K562 (cell line): ENCODE measurements at regions not wholly inside any gene's neighbourhood (a gene's known extent, or its start where the extent isn't known, plus 50 kb on each side); places are given as distances from the start of the nearest gene placed in this dataset.
A peak's percentile ranks its signal among the peaks of the same experiment; 100 is the strongest.

Experiments used
- ATAC-seq: fragments of 200-7000 bp; cut with Tn5 transposase; 3 replicates; pipeline ENCODE4 v1.9.1; 2020; ENCODE audit warnings: moderate library complexity
- BruUV-seq: library from RNA; stranded (reverse); fragments of 400-500 nt; replicated peaks from 2 replicates; lab custom pipeline; 2021; lab: Mats Ljungman, UMichigan
- CTCF ChIA-PET: fragments of 300-600 bp; formaldehyde crosslinking; extraction: SDS; loops from one replicate; lab custom pipeline; 2021; ENCODE audit warnings: low intra/inter-chr PET ratio; lab: Yijun Ruan, JAX
- POLR2A ChIA-PET: fragments of 300-600, 350-650 bp; sonication (Branson Sonifier 250); formaldehyde crosslinking; extraction: SDS; loops from one replicate; lab custom pipeline; 2021; ENCODE audit warnings: antibody characterized with exemption, inconsistent platforms; lab: Yijun Ruan, JAX
- DNase-seq, 4 experiments: peaks; one replicate each; pipeline versions ENCODE4 v3.0.0 to v3.0.0-alpha.2; 2011 to 2018; ENCODE audit warnings: low spot score in 3 of 4, mixed read lengths in 3 of 4; ENCODE audit errors: extremely low read depth in 1 of 4
- FAIRE-seq: peaks from 2 replicates; lab custom pipeline; 2011; peaks lifted over from hg19 to GRCh38; lab: Jason Lieb, UNC
- H2AFZ ChIP-seq: 2 replicates; pipeline ENCODE4 v1.6.0; 2011; ENCODE audit warnings: low read depth, low read length, control low read depth, inconsistent platforms
- H3K27ac ChIP-seq: fragments of 200-600 bp; 3 replicates; pipeline ENCODE4 v1.8.0; 2011; ENCODE audit warnings: low read depth, mild to moderate bottlenecking, control low read depth, inconsistent platforms, low read length, moderate library complexity, mixed read lengths; ENCODE audit errors: extremely low read depth
- H3K27me3 ChIP-seq, 2 experiments: fragments of 300-600 bp in 1 of 2; 2 replicates in 1 of 2; 3 replicates in 1 of 2; pipeline versions ENCODE4 v1.6.0 to v1.8.0; 2011; ENCODE audit warnings: inconsistent platforms in 2 of 2, low read length in 2 of 2, mild to moderate bottlenecking in 1 of 2, mixed read lengths in 1 of 2, moderate library complexity in 1 of 2; ENCODE audit not compliant: control insufficient read depth in 2 of 2, insufficient read depth in 2 of 2
- H3K36me3 ChIP-seq: fragments of 300-600 bp; 3 replicates; pipeline ENCODE4 v1.8.0; 2011; ENCODE audit warnings: mild to moderate bottlenecking, low read length, inconsistent platforms; ENCODE audit not compliant: control insufficient read depth, insufficient read depth
- H3K4me1 ChIP-seq, 2 experiments: fragments of 200-600 bp in 1 of 2; replicated peaks in 1 of 2; 2 replicates in 1 of 2; 3 replicates in 1 of 2; pipeline versions ENCODE4 v1.5.1 to v1.8.0; 2011; ENCODE audit warnings: inconsistent platforms in 2 of 2, low read length in 2 of 2, mild to moderate bottlenecking in 1 of 2, mixed read lengths in 1 of 2, moderate library complexity in 1 of 2; ENCODE audit not compliant: control insufficient read depth in 2 of 2, insufficient read depth in 2 of 2
- H3K4me2 ChIP-seq: 2 replicates; pipeline ENCODE4 v1.6.1; 2011; ENCODE audit warnings: low read length, control low read depth, inconsistent platforms, mixed read lengths; ENCODE audit not compliant: insufficient read depth
- H3K4me3 ChIP-seq: fragments of 200-600 bp; sonication (generic), shearing (Covaris generic); 2 replicates; pipeline ENCODE4 v1.5.1; 2016; ENCODE audit warnings: control low read depth, inconsistent platforms
- H3K79me2 ChIP-seq: fragments of 200-600 bp; 3 replicates; pipeline ENCODE4 v1.8.0; 2011; ENCODE audit warnings: low read length, inconsistent platforms; ENCODE audit not compliant: control insufficient read depth, insufficient read depth
- H3K9ac ChIP-seq, 2 experiments: 2 replicates each; pipeline versions ENCODE4 v1.6.0 to v1.6.1; 2011; ENCODE audit warnings: low read depth in 2 of 2, low read length in 2 of 2, control low read depth in 1 of 2, inconsistent platforms in 1 of 2, mild to moderate bottlenecking in 1 of 2, mixed read lengths in 1 of 2; ENCODE audit not compliant: insufficient read depth in 1 of 2
- H3K9me1 ChIP-seq: one replicate; pipeline ENCODE4 v1.6.0; 2011; ENCODE audit warnings: inconsistent platforms, mild to moderate bottlenecking, low read length, moderate library complexity; ENCODE audit not compliant: control insufficient read depth, insufficient read depth
- H3K9me3 ChIP-seq: replicated peaks from 2 replicates; pipeline ENCODE4 v1.5.1; 2011; ENCODE audit warnings: low read depth, low read length, inconsistent platforms; ENCODE audit not compliant: control insufficient read depth, insufficient read depth
- H4K20me1 ChIP-seq: replicated peaks from 2 replicates; pipeline ENCODE4 v1.6.1; 2011; ENCODE audit warnings: low read length, inconsistent platforms, mixed read lengths; ENCODE audit not compliant: control insufficient read depth, insufficient read depth
- ARHGAP35 ChIP-seq: fragments of 450-650 bp; IDR thresholded peaks from 2 replicates; pipeline ENCODE4 v1.6.1; 2018; ENCODE audit not compliant: partially characterized antibody
- CBFA2T2 ChIP-seq: fragments of 450-650 bp; conservative IDR thresholded peaks from 2 replicates; pipeline ENCODE4 v1.6.1; 2017; ENCODE audit warnings: mild to moderate bottlenecking
- CEBPG ChIP-seq, 3 experiments: fragments of 200-800 bp in 1 of 3; sonication (Bioruptor generic) in 1 of 3; sonication (generic) in 1 of 3; formaldehyde crosslinking in 1 of 3; IDR thresholded peaks in 2 of 3; conservative IDR thresholded peaks in 1 of 3; 2 replicates each; pipeline versions ENCODE4 v1.6.1 to v1.8.0; 2016 to 2022; ENCODE audit warnings: missing compliant biosample characterization in 2 of 3, missing genetic modification characterization in 2 of 3, mild to moderate bottlenecking in 1 of 3, missing genetic modification reagents in 1 of 3
- ELF1 ChIP-seq: fragments of 200-800 bp; sonication (Bioruptor generic); IDR thresholded peaks from 2 replicates; pipeline ENCODE4 v1.6.1; 2016; ENCODE audit warnings: missing genetic modification characterization, missing compliant biosample characterization
- ESRRB ChIP-seq: fragments of 250-450 bp; sonication (Bioruptor Pico); IDR thresholded peaks from 2 replicates; pipeline ENCODE4 v1.5.0; 2020; ENCODE audit warnings: mild to moderate bottlenecking, moderate library complexity, borderline replicate concordance
- FOXJ2 ChIP-seq: fragments of 200-800 bp; sonication (Bioruptor generic); IDR thresholded peaks from 2 replicates; pipeline ENCODE4 v1.6.1; 2016; ENCODE audit warnings: missing genetic modification characterization, missing compliant biosample characterization
- HDAC1 ChIP-seq, 2 experiments: fragments of 450-650 bp; IDR thresholded peaks; 2 replicates each; pipeline ENCODE4 v1.6.1; 2016 to 2017; ENCODE audit warnings: inconsistent platforms in 1 of 2, mild to moderate bottlenecking in 1 of 2, moderate library complexity in 1 of 2
- HEY1 ChIP-seq: fragments of 250-450 bp; sonication (Bioruptor Pico); IDR thresholded peaks from 2 replicates; pipeline ENCODE4 v1.5.0; 2020; ENCODE audit warnings: mild to moderate bottlenecking, moderate library complexity, borderline replicate concordance
- HNRNPUL1 ChIP-seq: fragments of 200-400 bp; formaldehyde crosslinking; IDR thresholded peaks from 2 replicates; pipeline ENCODE4 v1.6.1; 2017; ENCODE audit warnings: low read length
- NCOA1 ChIP-seq: fragments of 450-650 bp; IDR thresholded peaks from 2 replicates; pipeline ENCODE4 v1.6.1; 2016; ENCODE audit warnings: low read depth
- NFE2L1 ChIP-seq: fragments of 450-650 bp; IDR thresholded peaks from 2 replicates; pipeline ENCODE4 v1.6.1; 2016; ENCODE audit warnings: missing genetic modification characterization, low read depth, mild to moderate bottlenecking, missing compliant biosample characterization, moderate library complexity, borderline replicate concordance
- RBM15 ChIP-seq: fragments of 200-400 bp; formaldehyde crosslinking; IDR thresholded peaks from 2 replicates; pipeline ENCODE4 v1.6.1; 2018; ENCODE audit warnings: mild to moderate bottlenecking, low read length, moderate library complexity; ENCODE audit not compliant: insufficient read depth
- SP2 ChIP-seq: IDR thresholded peaks from 2 replicates; pipeline ENCODE4 v1.6.1; 2011; ENCODE audit warnings: mild to moderate bottlenecking, low read depth, low read length, moderate library complexity; ENCODE audit not compliant: poor library complexity, severe bottlenecking; ENCODE audit errors: extremely low read depth
- ZNF41 ChIP-seq: fragments of 250-450 bp; sonication (Bioruptor Pico); conservative IDR thresholded peaks from 2 replicates; pipeline ENCODE4 v1.4.0; 2020; ENCODE audit warnings: mild to moderate bottlenecking
- ZNF668 ChIP-seq: fragments of 250-450 bp; sonication (Bioruptor Pico); IDR thresholded peaks from 2 replicates; pipeline ENCODE4 v1.8.0; 2022; ENCODE audit warnings: mild to moderate bottlenecking, inconsistent platforms
- ZNF76 ChIP-seq: fragments of 250-450 bp; sonication (Bioruptor Pico); IDR thresholded peaks from 2 replicates; pipeline ENCODE4 v1.4.0; 2020; ENCODE audit warnings: mild to moderate bottlenecking, moderate library complexity, borderline replicate concordance
- WGBS: fragments of 100-300 bp; shearing (Covaris generic); methylation state at CpG from one replicate; pipeline ENCODE4 v1.1.6; 2016; ENCODE audit warnings: low coverage, mixed read lengths; ENCODE audit not compliant: insufficient coverage; ENCODE audit errors: missing lambda C conversion rate; 5-methylcytosine and 5-hydroxymethylcytosine counted together
- in situ Hi-C: fragments of 300-500 bp; cut with MboI; formaldehyde crosslinking; loops from 4 replicates; pipeline ENCODE4 v1.15.0; 2018; ENCODE audit warnings: inconsistent platforms, mixed read lengths
- intact Hi-C: fragments of 100-400 bp; cut with micrococcal nuclease; formaldehyde crosslinking; loops from 2 replicates; pipeline ENCODE4 v1.14.2; 2022
- TF ChIP-seq, protein P1 (sequence below): sonication (generic); formaldehyde crosslinking; IDR thresholded peaks from 2 replicates; pipeline ENCODE4 v1.8.0; 2022; ENCODE audit warnings: mild to moderate bottlenecking, missing genetic modification reagents
- TF ChIP-seq, protein P2 (sequence below): sonication (generic); IDR thresholded peaks from 2 replicates; pipeline ENCODE4 v1.6.1; 2016

DNA sequence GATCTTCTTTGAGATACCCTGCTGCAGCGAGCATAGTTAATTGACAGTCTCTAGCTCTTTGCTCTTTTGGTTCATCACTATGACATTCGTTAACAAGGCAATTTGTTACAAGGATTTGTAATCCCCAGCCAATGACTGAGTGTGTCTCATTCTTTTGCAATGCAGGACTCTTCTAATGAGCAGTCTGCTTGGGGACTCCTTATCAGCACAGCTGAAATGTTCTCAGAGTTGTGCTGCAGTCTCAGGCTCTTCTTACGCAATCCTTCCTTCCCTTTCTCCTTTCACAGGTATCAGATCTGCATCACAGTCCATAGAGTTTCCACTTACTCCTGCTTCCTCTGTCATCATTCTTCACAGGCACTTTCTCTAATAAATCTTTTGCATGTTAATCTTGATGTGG, 161.2 kb upstream of the OGFRL1 start (continued):
- TF ChIP-seq CEBPG (CRISPR knock-in tag; IDR thresholded peaks at IDR 0.05) = no peak
- TF ChIP-seq CEBPG (tag; conservative IDR thresholded peaks at IDR 0.05 in 1 of 2, IDR thresholded peaks at IDR 0.05 in 1 of 2) = peak; percentile 36 to 57; a peak in 3 of 4 replicates
- TF ChIP-seq, all 486 proteins: peak for 2

DNA sequence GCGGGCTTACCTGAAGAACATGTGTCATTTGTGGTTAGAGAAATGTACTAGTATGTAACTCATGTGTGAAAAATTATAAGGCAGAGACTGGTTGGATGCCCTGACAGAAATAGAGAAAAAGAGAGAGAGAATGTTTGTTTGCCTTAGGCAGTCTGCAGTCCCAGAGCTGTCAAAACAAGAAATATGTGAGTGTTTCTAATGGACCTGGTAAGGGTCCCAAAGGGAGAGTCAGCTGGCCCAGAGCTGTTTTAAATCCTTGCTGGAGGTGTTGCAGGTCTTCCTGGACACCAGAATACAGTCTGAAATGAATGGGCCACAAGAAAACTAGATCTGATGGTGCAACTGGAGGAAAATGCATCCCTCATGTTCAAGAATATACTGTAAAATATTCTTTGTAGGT, 158.3 kb upstream of the OGFRL1 start:
- Histone ChIP-seq H3K79me2 (no peaks in the 10 kb centered on the region), H4K20me1 (no peaks in the 10 kb centered on the region), H3K4me1 (no peaks in the 10 kb centered on the region), H3K9me3 (no peaks in the 10 kb centered on the region), H3K27ac (no peak overlapping the region), H2AFZ (no peak overlapping the region), H3K9ac (no peak overlapping the region), H3K36me3 (no peaks in the 10 kb centered on the region), H3K4me3 (no peak overlapping the region), H3K4me2 (no peak overlapping the region), H3K27me3 (no peaks in the 10 kb centered on the region), H3K9me1 (no peaks in the 10 kb centered on the region)
- in situ Hi-C loops = no loop called here
- CTCF ChIA-PET = no interaction called here
- 0% methylated on average over 1 of the region's 1 CpG for WGBS
- intact Hi-C loops = no loop called here
- FAIRE-seq (no peak), DNase-seq (no peak), ATAC-seq (no peak)
- no TSS peak for BruUV-seq
- POLR2A ChIA-PET = no interaction called here
- no peak for TF ChIP-seq FOXJ2 (tag)
- no peak for TF ChIP-seq NCOA1
- no peak for TF ChIP-seq HNRNPUL1
- TF ChIP-seq, protein P1, sequence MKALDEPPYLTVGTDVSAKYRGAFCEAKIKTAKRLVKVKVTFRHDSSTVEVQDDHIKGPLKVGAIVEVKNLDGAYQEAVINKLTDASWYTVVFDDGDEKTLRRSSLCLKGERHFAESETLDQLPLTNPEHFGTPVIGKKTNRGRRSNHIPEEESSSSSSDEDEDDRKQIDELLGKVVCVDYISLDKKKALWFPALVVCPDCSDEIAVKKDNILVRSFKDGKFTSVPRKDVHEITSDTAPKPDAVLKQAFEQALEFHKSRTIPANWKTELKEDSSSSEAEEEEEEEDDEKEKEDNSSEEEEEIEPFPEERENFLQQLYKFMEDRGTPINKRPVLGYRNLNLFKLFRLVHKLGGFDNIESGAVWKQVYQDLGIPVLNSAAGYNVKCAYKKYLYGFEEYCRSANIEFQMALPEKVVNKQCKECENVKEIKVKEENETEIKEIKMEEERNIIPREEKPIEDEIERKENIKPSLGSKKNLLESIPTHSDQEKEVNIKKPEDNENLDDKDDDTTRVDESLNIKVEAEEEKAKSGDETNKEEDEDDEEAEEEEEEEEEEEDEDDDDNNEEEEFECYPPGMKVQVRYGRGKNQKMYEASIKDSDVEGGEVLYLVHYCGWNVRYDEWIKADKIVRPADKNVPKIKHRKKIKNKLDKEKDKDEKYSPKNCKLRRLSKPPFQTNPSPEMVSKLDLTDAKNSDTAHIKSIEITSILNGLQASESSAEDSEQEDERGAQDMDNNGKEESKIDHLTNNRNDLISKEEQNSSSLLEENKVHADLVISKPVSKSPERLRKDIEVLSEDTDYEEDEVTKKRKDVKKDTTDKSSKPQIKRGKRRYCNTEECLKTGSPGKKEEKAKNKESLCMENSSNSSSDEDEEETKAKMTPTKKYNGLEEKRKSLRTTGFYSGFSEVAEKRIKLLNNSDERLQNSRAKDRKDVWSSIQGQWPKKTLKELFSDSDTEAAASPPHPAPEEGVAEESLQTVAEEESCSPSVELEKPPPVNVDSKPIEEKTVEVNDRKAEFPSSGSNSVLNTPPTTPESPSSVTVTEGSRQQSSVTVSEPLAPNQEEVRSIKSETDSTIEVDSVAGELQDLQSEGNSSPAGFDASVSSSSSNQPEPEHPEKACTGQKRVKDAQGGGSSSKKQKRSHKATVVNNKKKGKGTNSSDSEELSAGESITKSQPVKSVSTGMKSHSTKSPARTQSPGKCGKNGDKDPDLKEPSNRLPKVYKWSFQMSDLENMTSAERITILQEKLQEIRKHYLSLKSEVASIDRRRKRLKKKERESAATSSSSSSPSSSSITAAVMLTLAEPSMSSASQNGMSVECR (CRISPR knock-in tag) = no peak
- TF ChIP-seq HDAC1 (IDR thresholded peaks at IDR 0.05) = no peak
- TF ChIP-seq ARHGAP35 = no peak
- TF ChIP-seq, protein P2, sequence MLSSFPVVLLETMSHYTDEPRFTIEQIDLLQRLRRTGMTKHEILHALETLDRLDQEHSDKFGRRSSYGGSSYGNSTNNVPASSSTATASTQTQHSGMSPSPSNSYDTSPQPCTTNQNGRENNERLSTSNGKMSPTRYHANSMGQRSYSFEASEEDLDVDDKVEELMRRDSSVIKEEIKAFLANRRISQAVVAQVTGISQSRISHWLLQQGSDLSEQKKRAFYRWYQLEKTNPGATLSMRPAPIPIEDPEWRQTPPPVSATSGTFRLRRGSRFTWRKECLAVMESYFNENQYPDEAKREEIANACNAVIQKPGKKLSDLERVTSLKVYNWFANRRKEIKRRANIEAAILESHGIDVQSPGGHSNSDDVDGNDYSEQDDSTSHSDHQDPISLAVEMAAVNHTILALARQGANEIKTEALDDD = no peak
- TF ChIP-seq ELF1 = no peak
- TF ChIP-seq HEY1 (CRISPR knock-in tag) = no peak
- no peak for TF ChIP-seq ZNF668 (CRISPR knock-in tag)
- TF ChIP-seq ZNF76 (CRISPR knock-in tag) = no peak
- TF ChIP-seq SP2 = no peak
- no peak for TF ChIP-seq ZNF41 (CRISPR knock-in tag)
- no peak for TF ChIP-seq RBM15
- TF ChIP-seq CBFA2T2 = no peak
- no peak for TF ChIP-seq ESRRB
- TF ChIP-seq NFE2L1 (tag) = no peak
